ENCODE measurements at regions not wholly inside any gene's neighbourhood (a gene's known extent, or its start where the extent isn't known, plus 50 kb on each side); places are given as distances from the start of the nearest gene placed in this dataset.

GRCh38 chr4:18082236-18082635 lies 60.7 kb upstream of the LCORL start:
- TF ChIP-seq FOS (IDR thresholded peaks at IDR 0.05; ENCODE audit: borderline replicate concordance, extremely low read depth, insufficient read length) (no peak), SMC3 (IDR thresholded peaks at IDR 0.05; ENCODE audit: borderline replicate concordance, low read length) (no peak), EP300 (IDR thresholded peaks at IDR 0.05; ENCODE audit: borderline replicate concordance in 1 of 2, control insufficient read depth in 1 of 2, low read depth in 2 of 2, low read length in 2 of 2) (no peak), EZH2 (IDR thresholded peaks at IDR 0.05; ENCODE audit: borderline replicate concordance, control insufficient read depth, low read depth, low read length) (no peak), CTCF (IDR thresholded peaks at IDR 0.05 in 2 of 3, conservative IDR thresholded peaks at IDR 0.05 in 1 of 3; ENCODE audit: control insufficient read depth in 2 of 3, extremely low read depth in 1 of 3, insufficient read depth in 1 of 3, low read depth in 3 of 3, low read length in 3 of 3) (no peak), RAD21 (IDR thresholded peaks at IDR 0.05; ENCODE audit: insufficient read depth, low read depth, low read length) (no peak), RCOR1 (conservative IDR thresholded peaks at IDR 0.05; ENCODE audit: low read depth, low read length) (no peak), BRCA1 (IDR thresholded peaks at IDR 0.05; ENCODE audit: low read depth, low read length) (no peak), CEBPB (IDR thresholded peaks at IDR 0.05; ENCODE audit: borderline replicate concordance in 1 of 2, low read depth in 2 of 2, low read length in 2 of 2) (no peak)
- TF ChIP-seq, protein P1, sequence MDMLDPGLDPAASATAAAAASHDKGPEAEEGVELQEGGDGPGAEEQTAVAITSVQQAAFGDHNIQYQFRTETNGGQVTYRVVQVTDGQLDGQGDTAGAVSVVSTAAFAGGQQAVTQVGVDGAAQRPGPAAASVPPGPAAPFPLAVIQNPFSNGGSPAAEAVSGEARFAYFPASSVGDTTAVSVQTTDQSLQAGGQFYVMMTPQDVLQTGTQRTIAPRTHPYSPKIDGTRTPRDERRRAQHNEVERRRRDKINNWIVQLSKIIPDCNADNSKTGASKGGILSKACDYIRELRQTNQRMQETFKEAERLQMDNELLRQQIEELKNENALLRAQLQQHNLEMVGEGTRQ (IDR thresholded peaks at IDR 0.05; ENCODE audit: borderline replicate concordance, low read depth, low read length): no peak

Measured in GM12878 (cell line).